Gastrocnemius medialis (tissue), 4 donors: ENCODE measurements at regions not wholly inside any gene's neighbourhood (a gene's known extent, or its start where the extent isn't known, plus 50 kb on each side); places are given as distances from the start of the nearest gene placed in this dataset.
A peak's percentile ranks its signal among the peaks of the same experiment; 100 is the strongest.

ENCODE experiments used
- ATAC-seq, 2 donors: fragments of 150-250 bp; one replicate each; pipeline ENCODE4 v1.9.1; 2016
- DNase-seq, 2 donors: peaks; one replicate each; pipeline ENCODE4 v3.0.0-alpha.2; 2019
- H3K27ac ChIP-seq, 4 donors: fragments of 200-600 bp; sonication (generic); 1 replicate in 1 of 4; 2 replicates in 3 of 4; pipeline ENCODE4 v1.5.1; 2016 to 2018; ENCODE audit warnings: mild to moderate bottlenecking in 2 of 4, moderate library complexity in 1 of 4
- H3K27me3 ChIP-seq, 3 donors: fragments of 200-600 bp; sonication (generic) in 2 of 3; 1 replicate in 1 of 3; 2 replicates in 2 of 3; pipeline versions ENCODE4 v1.5.1 to v1.6.0; 2016 to 2019; ENCODE audit warnings: mild to moderate bottlenecking in 1 of 3, moderate library complexity in 1 of 3
- H3K36me3 ChIP-seq, 2 donors: fragments of 200-600 bp; sonication (generic) in 1 of 2; one replicate each; pipeline ENCODE4 v1.5.1; 2017 to 2018
- H3K4me1 ChIP-seq, 2 donors: fragments of 200-600 bp; sonication (generic) in 1 of 2; one replicate each; pipeline ENCODE4 v1.5.1; 2016 to 2017; ENCODE audit warnings: mild to moderate bottlenecking in 2 of 2
- H3K4me3 ChIP-seq, 4 donors: fragments of 200-600 bp; sonication (generic) in 3 of 4; 1 replicate in 1 of 4; 2 replicates in 3 of 4; pipeline ENCODE4 v1.5.1; 2016 to 2019; ENCODE audit warnings: mild to moderate bottlenecking in 2 of 4
- H3K9me3 ChIP-seq, 3 donors: fragments of 200-600 bp; sonication (generic) in 2 of 3; 1 replicate in 1 of 3; 2 replicates in 2 of 3; pipeline ENCODE4 v1.5.1; 2016 to 2019
- POLR2A ChIP-seq, 2 donors: fragments of 450-650 bp; IDR thresholded peaks; one replicate each; pipeline ENCODE4 v1.6.1; 2017; ENCODE audit warnings: antibody characterized with exemption in 2 of 2, mild to moderate bottlenecking in 2 of 2, moderate library complexity in 2 of 2
- in situ Hi-C, 4 donors: fragments of 200-750 bp; cut with MboI; loops; one replicate each; pipeline versions ENCODE4 v1.15.0 to v1.8.0; 2017; ENCODE audit warnings: low sequenced_read_pairs in 4 of 4
- intact Hi-C: fragments of 100-400 bp; cut with DNase I; formaldehyde crosslinking; loops from one replicate; pipeline ENCODE4 v1.15.1; 2023; ENCODE audit warnings: low total_unique reads
- TF ChIP-seq, protein P1 (sequence below), 5 experiments: fragments of 450-650 bp in 3 of 5; fragments of 200-600 bp in 2 of 5; sonication (generic) in 2 of 5; IDR thresholded peaks in 4 of 5; conservative IDR thresholded peaks in 1 of 5; 1 replicate in 4 of 5; 2 replicates in 1 of 5; pipeline ENCODE4 v1.5.1; 2016 to 2019; ENCODE audit warnings: antibody characterized with exemption in 5 of 5, mild to moderate bottlenecking in 3 of 5, moderate library complexity in 3 of 5

DNA sequence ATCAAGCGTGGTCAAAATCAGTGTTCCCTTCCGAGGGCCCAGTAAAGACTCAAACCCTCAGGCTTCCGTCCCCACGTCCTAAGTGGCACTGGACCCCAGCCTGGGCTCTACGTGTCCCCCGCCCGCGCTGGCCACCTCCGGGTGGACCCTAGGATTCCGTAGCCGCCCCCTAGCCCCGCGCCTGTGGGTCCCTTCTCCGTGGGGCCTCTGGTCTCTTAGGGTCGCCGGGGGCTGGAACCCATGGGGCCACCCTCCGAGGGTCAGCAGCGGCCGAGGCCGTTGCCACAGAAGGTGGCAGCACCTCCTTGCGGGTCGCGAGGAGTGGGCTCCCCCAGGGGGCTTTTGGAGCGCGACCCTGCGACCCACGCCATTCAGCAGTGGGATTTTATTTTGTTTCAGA, 170.5 kb upstream of the EEPD1 start:
- Histone ChIP-seq H3K9me3 (no peaks in the 10 kb centered on the region), H3K36me3 (no peaks in the 10 kb centered on the region), H3K4me3 (no peak overlapping the region), H3K27me3 (no peaks in the 10 kb centered on the region), H3K27ac (no peak overlapping the region), H3K4me1 (peaks cover 0 to 6% of the 10 kb centered on the region in 2 donors)
- ATAC-seq (no peak), DNase-seq (no peak)
- in situ Hi-C loops (loop anchor here in 3 of 4 donors (10.0 kb wide), 3 partner anchors 112 to 312 kb away; no protein-coding TSS in a partner anchor), intact Hi-C loops (no loop called here)
- TF ChIP-seq POLR2A (IDR thresholded peaks at IDR 0.05), result no peak
- TF ChIP-seq, protein P1, sequence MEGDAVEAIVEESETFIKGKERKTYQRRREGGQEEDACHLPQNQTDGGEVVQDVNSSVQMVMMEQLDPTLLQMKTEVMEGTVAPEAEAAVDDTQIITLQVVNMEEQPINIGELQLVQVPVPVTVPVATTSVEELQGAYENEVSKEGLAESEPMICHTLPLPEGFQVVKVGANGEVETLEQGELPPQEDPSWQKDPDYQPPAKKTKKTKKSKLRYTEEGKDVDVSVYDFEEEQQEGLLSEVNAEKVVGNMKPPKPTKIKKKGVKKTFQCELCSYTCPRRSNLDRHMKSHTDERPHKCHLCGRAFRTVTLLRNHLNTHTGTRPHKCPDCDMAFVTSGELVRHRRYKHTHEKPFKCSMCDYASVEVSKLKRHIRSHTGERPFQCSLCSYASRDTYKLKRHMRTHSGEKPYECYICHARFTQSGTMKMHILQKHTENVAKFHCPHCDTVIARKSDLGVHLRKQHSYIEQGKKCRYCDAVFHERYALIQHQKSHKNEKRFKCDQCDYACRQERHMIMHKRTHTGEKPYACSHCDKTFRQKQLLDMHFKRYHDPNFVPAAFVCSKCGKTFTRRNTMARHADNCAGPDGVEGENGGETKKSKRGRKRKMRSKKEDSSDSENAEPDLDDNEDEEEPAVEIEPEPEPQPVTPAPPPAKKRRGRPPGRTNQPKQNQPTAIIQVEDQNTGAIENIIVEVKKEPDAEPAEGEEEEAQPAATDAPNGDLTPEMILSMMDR (IDR thresholded peaks at IDR 0.05 in 4 of 5, conservative IDR thresholded peaks at IDR 0.05 in 1 of 5), result no peak

DNA sequence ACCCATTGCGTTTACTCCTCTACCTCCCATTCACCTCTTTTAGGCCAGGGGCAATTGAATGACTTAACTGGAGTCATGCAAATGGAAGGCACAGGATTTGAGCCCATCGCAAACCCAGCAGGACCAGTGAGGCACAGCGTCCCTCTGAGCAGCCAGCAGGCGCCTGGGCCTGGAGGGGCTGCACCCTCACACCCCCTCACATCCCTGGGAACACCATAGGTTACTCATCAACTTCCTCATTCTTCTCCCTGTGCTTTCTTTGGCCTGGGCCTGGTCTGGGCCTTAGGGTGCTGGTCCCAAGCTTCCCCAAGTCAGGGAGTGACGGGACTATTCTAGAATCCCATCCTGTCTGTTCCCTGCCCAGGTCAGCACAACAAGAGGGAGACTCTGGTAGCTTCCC, 169.4 kb upstream of the EEPD1 start:
- in situ Hi-C loops, result loop anchor here in 3 of 4 donors (10.0 kb wide), 3 partner anchors 111 to 311 kb away; no protein-coding TSS in a partner anchor

DNA sequence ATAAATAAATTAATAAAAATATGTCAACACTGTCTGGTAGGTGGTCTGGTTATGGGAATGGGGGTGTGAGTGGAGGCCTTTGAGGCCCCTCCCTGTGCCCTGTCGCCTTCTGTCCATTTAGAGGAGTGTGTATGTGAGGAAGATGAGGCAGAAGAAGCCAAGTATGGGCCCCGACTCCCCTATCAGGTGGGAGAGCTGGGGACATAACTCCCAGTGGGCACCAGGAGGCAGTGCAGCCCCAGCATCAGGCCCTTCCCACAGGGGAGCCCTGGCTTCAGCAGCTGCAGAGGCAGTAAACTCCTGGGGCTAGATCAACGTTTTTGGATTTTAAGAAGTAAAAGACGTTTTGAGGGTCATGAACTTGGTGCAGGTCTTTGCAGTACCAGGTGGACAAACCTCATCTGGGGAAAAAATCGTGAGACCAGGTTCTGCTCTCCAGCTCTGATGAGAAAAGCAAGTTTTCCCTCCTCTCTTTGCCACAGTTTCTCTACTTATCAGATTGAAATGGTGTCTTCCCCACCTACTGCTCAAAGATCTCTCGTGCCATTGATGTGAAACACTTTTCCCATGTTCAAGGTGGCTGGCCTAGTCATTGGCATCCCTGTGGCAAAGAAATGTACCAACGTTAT, 167.8 kb upstream of the EEPD1 start:
- no peak for TF ChIP-seq POLR2A (IDR thresholded peaks at IDR 0.05)
- TF ChIP-seq, protein P1 (IDR thresholded peaks at IDR 0.05 in 4 of 5, conservative IDR thresholded peaks at IDR 0.05 in 1 of 5), result peak; percentile 86 to 93 (median 93)
- H3K4me3 ChIP-seq, result no peak overlapping the region
- H3K36me3 ChIP-seq, result no peaks in the 10 kb centered on the region
- no peak overlapping the region for H3K27ac ChIP-seq
- H3K9me3 ChIP-seq, result no peaks in the 10 kb centered on the region
- no peaks in the 10 kb centered on the region for H3K27me3 ChIP-seq
- peak; percentile 68 to 72 for DNase-seq
- peaks cover 15 to 23% of the 10 kb centered on the region in 2 donors for H3K4me1 ChIP-seq
- intact Hi-C loops, result loop anchor here (1.0 to 2.0 kb wide), 3 partner anchors 168 to 334 kb away; partner anchors contain the start of gene EEPD1
- ATAC-seq, result peak; percentile 61 to 90
- in situ Hi-C loops, result loop anchor here in 3 of 4 donors (5.0 to 10.0 kb wide), 4 partner anchors 110 to 310 kb away; no protein-coding TSS in a partner anchor

More for the DNA sequence above, 169.4 kb upstream of the EEPD1 start:
- intact Hi-C loops, result loop anchor here (2.0 kb wide), 1 partner anchor 169 kb away; the partner anchor contains the start of gene EEPD1
- ATAC-seq (no peak), DNase-seq (no peak)
- Histone ChIP-seq H3K36me3 (no peaks in the 10 kb centered on the region), H3K9me3 (no peaks in the 10 kb centered on the region), H3K4me3 (no peak overlapping the region), H3K27me3 (no peaks in the 10 kb centered on the region), H3K27ac (no peak overlapping the region), H3K4me1 (peaks cover 8 to 16% of the 10 kb centered on the region in 2 donors)
- TF ChIP-seq, protein P1 (IDR thresholded peaks at IDR 0.05 in 4 of 5, conservative IDR thresholded peaks at IDR 0.05 in 1 of 5), result no peak
- no peak for TF ChIP-seq POLR2A (IDR thresholded peaks at IDR 0.05)

DNA sequence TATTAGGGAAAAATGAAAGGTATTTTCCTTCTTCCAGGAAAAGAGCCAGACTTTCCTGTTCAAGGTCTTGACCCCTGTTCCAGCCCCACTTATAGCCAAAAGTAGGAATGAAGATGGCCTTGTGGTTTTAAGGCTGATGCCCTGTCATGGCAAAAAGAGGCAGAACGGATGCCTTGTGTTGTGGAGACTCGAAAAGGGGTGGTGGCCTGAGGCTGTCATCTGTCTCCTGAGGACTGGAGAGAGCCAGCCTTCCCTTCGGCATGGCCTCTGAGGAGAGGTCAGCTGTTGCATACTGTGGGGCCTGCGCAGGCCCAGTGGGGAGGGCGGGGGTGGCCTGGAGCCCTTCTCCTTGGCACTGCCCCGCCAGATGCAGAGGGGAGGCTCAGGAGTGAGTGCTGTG, 166.0 kb upstream of the EEPD1 start:
- ATAC-seq, result no peak
- no peaks in the 10 kb centered on the region for H3K27me3 ChIP-seq
- in situ Hi-C loops, result loop anchor here in 3 of 4 donors (5.0 to 10.0 kb wide), 4 partner anchors 108 to 308 kb away; no protein-coding TSS in a partner anchor

More for the DNA sequence above, 166.0 kb upstream of the EEPD1 start:
- Histone ChIP-seq H3K27ac (no peak overlapping the region), H3K9me3 (no peaks in the 10 kb centered on the region), H3K4me3 (no peak overlapping the region), H3K4me1 (peaks cover 15 to 23% of the 10 kb centered on the region in 2 donors), H3K36me3 (no peaks in the 10 kb centered on the region)
- DNase-seq, result no peak
- intact Hi-C loops, result no loop called here
- no peak for TF ChIP-seq POLR2A (IDR thresholded peaks at IDR 0.05)
- TF ChIP-seq, protein P1 (IDR thresholded peaks at IDR 0.05 in 4 of 5, conservative IDR thresholded peaks at IDR 0.05 in 1 of 5), result no peak
